ENCODE measurements at regions not wholly inside any gene's neighbourhood (a gene's known extent, or its start where the extent isn't known, plus 50 kb on each side); places are given as distances from the start of the nearest gene placed in this dataset.

GRCh38 chr5:8408258-8408657 lies 539.3 kb downstream of the MTRR start (continued):
- TF ChIP-seq POU6F1 (CRISPR knock-in tag; IDR thresholded peaks at IDR 0.05; ENCODE audit: borderline replicate concordance, low read depth) (no peak), ZFP30 (CRISPR knock-in tag; IDR thresholded peaks at IDR 0.05) (no peak), ZNF8 (CRISPR knock-in tag; IDR thresholded peaks at IDR 0.05) (no peak), ZC3H10 (CRISPR knock-in tag; IDR thresholded peaks at IDR 0.05) (no peak), ISL1 (CRISPR knock-in tag; IDR thresholded peaks at IDR 0.05) (no peak)

DNA sequence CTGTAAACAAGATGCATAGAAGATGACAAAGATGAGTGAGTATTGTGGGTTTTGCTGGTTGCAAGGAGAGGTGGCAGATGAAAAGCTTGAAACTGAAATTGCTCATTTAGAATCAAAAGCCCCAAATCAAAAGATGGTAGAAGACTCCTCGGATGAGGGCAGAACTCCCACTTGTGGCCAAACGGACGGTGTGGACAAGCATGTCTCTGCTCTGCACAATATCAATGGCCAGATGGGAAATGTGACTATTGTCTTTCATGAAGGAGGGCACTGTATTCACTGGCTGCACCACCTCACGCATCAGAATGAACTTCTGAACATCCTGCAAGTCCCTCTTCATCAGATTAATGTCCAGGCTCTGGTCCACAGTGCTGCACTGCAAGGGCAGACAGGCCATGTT lies 541.7 kb downstream of the MTRR start:
- no peak for ATAC-seq

GRCh38 chr5:8413975-8414374 lies 545.0 kb downstream of the MTRR start:
- no peak for ATAC-seq
- TF ChIP-seq CSDC2 (CRISPR knock-in tag; IDR thresholded peaks at IDR 0.05) (no peak), ZNF70 (CRISPR knock-in tag; IDR thresholded peaks at IDR 0.05) (no peak), ESRRG (CRISPR knock-in tag; IDR thresholded peaks at IDR 0.05) (no peak), TCF4 (CRISPR knock-in tag; IDR thresholded peaks at IDR 0.05; ENCODE audit: borderline replicate concordance) (no peak), GLIS3 (CRISPR knock-in tag; IDR thresholded peaks at IDR 0.05) (no peak), CREB5 (CRISPR knock-in tag; IDR thresholded peaks at IDR 0.05; ENCODE audit: low read depth) (no peak), ZFP3 (CRISPR knock-in tag; IDR thresholded peaks at IDR 0.05) (no peak), ISL1 (CRISPR knock-in tag; IDR thresholded peaks at IDR 0.05) (no peak), ZC3H10 (CRISPR knock-in tag; IDR thresholded peaks at IDR 0.05) (no peak), ARNTL (CRISPR knock-in tag; IDR thresholded peaks at IDR 0.05; ENCODE audit: borderline replicate concordance, low read depth) (no peak), RARB (CRISPR knock-in tag; IDR thresholded peaks at IDR 0.05) (no peak), TOX (CRISPR knock-in tag; IDR thresholded peaks at IDR 0.05; ENCODE audit: borderline replicate concordance) (no peak), BACH2 (CRISPR knock-in tag; IDR thresholded peaks at IDR 0.05; ENCODE audit: borderline replicate concordance) (no peak)

More for the DNA sequence above, 541.7 kb downstream of the MTRR start:
- TF ChIP-seq CSDC2 (CRISPR knock-in tag; IDR thresholded peaks at IDR 0.05): no peak
- no peak for TF ChIP-seq TSHZ2 (CRISPR knock-in tag; IDR thresholded peaks at IDR 0.05)
- TF ChIP-seq ZNF8 (CRISPR knock-in tag; IDR thresholded peaks at IDR 0.05): no peak
- TF ChIP-seq ZFP3 (CRISPR knock-in tag; IDR thresholded peaks at IDR 0.05): no peak
- TF ChIP-seq ZC3H10 (CRISPR knock-in tag; IDR thresholded peaks at IDR 0.05): no peak
- TF ChIP-seq ZFP30 (CRISPR knock-in tag; IDR thresholded peaks at IDR 0.05): no peak
- TF ChIP-seq POU6F1 (CRISPR knock-in tag; IDR thresholded peaks at IDR 0.05; ENCODE audit: borderline replicate concordance, low read depth): no peak
- no peak for TF ChIP-seq ISL1 (CRISPR knock-in tag; IDR thresholded peaks at IDR 0.05)
- no peak for TF ChIP-seq TCF4 (CRISPR knock-in tag; IDR thresholded peaks at IDR 0.05; ENCODE audit: borderline replicate concordance)
- TF ChIP-seq PPARA (CRISPR knock-in tag; IDR thresholded peaks at IDR 0.05; ENCODE audit: borderline replicate concordance): no peak
- no peak for TF ChIP-seq RARB (CRISPR knock-in tag; IDR thresholded peaks at IDR 0.05)
- TF ChIP-seq PATZ1 (CRISPR knock-in tag; IDR thresholded peaks at IDR 0.05; ENCODE audit: borderline replicate concordance): no peak
- TF ChIP-seq OSR1 (CRISPR knock-in tag; IDR thresholded peaks at IDR 0.05): no peak

Data from SK-N-SH treated with all-trans-retinoic acid at 6 μM for 48 hours (cell line).